Neural cell (in vitro differentiated cells): ENCODE measurements at regions not wholly inside any gene's neighbourhood (a gene's known extent, or its start where the extent isn't known, plus 50 kb on each side); places are given as distances from the start of the nearest gene placed in this dataset.

Source experiments
- CTCF ChIP-seq: fragments of 450-650 bp; IDR thresholded peaks from 2 replicates; pipeline ENCODE4 v1.5.1; 2014; ENCODE audit warnings: antibody characterized with exemption, mild to moderate bottlenecking, moderate library complexity; ENCODE audit not compliant: poor library complexity, severe bottlenecking
- EZH2 ChIP-seq: fragments of 200-600, 300-800 bp; shearing (Covaris generic), sonication (generic); IDR thresholded peaks from 2 replicates; pipeline ENCODE4 v1.6.1; 2014; ENCODE audit warnings: antibody characterized with exemption, low read length, borderline replicate concordance, mild to moderate bottlenecking; ENCODE audit not compliant: insufficient read depth, poor library complexity, severe bottlenecking
- RAD21 ChIP-seq: fragments of 450-650 bp; conservative IDR thresholded peaks from 2 replicates; pipeline ENCODE4 v1.6.1; 2014; ENCODE audit warnings: antibody characterized with exemption, mild to moderate bottlenecking, moderate library complexity

- no peak for TF ChIP-seq CTCF
- no peak for TF ChIP-seq EZH2
- no peak for TF ChIP-seq RAD21
Observed at GRCh38 chr9:79263628-79264027, 308.1 kb upstream of the TLE4 start.
